Pons (tissue), 1 donor: ENCODE measurements at regions not wholly inside any gene's neighbourhood (a gene's known extent, or its start where the extent isn't known, plus 50 kb on each side); places are given as distances from the start of the nearest gene placed in this dataset.
A peak's percentile ranks its signal among the peaks of the same experiment; 100 is the strongest.

ENCODE experiments used
- DNase-seq: peaks from one replicate; pipeline ENCODE4 v3.0.0-alpha.2; 2016; ENCODE audit warnings: low spot score

DNA sequence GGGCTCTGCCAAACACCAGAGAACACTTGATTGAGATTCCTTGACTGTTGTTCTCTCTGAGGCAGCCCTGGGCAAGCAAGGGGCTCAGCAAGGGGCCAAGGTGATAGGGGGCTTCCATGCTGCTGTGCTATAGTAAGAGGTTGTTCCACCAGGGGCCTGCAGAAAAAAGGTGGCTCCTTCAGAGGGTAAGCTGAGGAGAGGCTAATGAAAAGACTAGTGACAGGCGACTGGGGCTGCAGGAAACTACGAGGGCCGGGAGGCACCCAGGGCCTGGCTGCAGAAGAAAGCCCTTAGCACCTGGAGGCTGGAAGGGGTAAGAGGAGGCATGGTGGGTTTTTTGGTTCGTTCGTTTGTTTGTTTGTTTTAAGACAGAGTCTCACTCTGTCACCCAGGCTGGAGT is 88.0 kb upstream of the CTNNA1 start:
- DNase-seq, result no peak

GRCh38 chr5:138664276-138664943 is 88.8 kb upstream of the CTNNA1 start:
- no peak for DNase-seq

DNA sequence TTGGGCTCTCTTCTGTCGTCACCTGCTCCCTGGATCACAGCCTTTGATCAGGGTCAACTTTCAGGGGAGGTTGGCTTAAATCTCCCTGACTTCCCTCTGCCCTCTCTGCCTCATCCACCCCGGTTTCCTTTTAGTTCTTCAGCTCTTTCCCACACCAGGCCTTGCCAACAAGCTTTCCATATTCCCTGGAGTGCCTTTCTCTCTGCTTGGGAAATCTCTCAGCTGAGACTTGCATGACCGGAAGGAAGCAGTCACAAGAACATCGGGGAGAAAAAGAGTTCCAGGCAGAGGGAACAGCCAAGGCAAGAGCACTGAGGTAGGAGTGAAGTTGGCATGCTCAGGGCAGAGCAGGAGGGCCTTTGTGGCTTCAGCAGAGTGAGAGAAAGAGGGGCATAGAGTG is 88.4 kb upstream of the HSPA9 start:
- DNase-seq, result no peak

- DNase-seq, result no peak
Observed at GRCh38 chr5:138663009-138663408, 87.8 kb upstream of the HSPA9 start.

DNA sequence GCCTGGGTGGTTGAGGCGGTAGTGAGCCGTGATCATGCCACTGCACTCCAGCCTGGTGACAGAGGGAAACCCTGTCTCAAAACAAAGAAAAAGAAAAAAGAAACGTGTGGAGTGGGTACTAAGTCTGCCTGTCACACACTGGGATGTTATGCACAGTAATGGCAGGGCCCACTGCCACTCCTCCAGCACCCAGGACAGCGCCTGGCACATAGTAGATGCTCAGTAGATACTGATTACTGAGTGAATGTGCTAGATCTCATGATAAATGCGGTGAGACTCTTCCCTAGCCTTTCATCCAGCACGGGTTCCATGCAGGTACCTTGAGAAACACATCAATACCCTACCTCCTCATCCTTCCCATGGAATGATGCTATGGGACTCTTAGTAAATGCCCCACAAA is 87.4 kb upstream of the HSPA9 start:
- no peak for DNase-seq

GRCh38 chr5:138661991-138662434 is 86.8 kb upstream of the HSPA9 start:
- no peak for DNase-seq

- no peak for DNase-seq
Observed at GRCh38 chr5:138661291-138661960, 86.2 kb upstream of the HSPA9 start.

DNA sequence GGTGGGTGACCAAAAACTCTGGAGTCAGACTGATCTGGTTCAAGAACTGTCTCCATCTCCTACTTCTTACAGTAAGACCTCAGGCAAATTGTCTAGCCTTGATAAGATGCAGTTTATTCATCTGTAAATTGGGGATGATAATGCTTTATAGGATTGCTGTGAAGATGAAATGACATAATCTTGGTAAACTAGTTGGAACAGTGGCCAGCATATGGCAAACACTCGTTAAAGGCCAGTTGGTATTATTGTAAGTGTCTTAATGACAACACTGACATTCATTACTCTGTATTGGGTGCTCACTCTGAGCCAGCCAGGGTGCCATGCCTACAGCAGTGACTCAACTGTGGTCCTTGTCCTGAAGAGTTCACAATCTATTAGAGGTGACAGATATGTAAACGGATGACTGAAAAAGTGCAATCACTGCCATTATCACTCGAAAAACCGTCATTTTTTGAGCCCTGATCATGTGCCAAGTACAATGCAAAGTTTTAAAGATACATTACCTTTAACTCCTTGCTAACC is 84.9 kb upstream of the HSPA9 start:
- DNase-seq, result no peak

GRCh38 chr5:138659561-138659960 is 84.4 kb upstream of the HSPA9 start:
- no peak for DNase-seq

- no peak for DNase-seq
Observed at GRCh38 chr5:138659121-138659520, 83.9 kb upstream of the HSPA9 start.

DNA sequence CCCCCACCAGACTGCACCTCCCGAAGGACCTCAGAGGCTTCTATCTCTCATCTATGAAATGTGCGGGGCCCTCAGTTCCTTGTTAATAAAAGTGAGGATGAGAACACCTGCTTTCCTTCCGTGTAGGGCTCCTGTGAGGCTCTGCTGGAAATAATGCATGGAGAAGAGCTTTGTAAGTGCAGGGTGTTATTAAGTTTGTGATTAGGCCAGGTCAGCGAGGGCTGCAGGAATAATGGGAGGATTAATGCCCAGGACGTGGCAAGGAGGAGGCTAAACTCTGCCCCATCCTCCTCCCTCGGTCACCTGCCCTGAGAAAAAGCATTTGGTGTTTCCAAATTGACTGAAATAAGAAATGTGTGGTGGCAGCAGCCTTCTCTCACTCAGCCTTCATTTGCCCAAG is 83.5 kb upstream of the HSPA9 start:
- no peak for DNase-seq

DNA sequence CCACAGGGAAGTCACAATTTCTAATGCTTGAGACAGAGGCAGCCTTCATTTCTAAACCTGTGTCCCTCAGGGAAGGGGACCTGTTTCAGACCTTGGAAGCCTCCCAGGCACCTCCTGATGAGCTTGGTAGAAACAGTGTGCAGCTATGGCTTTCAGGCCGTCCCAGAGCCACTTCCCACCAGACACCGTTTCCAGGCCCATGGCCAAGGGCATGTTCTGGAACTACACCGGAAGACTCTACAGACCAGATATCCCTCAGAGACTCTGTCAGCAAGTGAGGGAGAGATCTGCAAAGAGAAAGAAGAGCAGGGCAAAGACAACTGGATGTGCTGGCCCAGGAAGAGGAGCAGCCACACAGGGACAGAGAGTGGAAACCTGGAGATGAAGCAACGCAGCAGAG is 82.2 kb upstream of the HSPA9 start:
- DNase-seq, result no peak

DNA sequence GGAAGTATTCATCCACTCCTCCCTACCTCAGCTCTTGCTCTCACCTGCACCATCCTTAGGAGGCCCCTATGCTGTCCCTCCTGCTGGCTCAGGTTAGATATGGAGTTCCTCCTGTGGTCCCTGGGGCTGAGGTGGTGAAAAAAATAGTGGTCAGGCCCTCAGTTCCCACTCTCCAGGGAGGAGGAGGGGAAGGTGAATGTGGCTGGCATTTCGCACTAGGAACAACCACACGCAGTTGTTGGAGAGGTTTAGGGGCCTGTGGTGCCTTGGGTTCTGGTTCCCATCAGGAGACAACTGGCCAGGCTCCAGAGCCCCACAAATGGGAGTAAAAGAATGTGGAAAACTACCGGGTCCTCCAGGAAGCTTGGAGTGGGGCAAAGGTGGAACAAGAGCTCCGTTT is 81.7 kb upstream of the HSPA9 start:
- DNase-seq, result no peak

DNA sequence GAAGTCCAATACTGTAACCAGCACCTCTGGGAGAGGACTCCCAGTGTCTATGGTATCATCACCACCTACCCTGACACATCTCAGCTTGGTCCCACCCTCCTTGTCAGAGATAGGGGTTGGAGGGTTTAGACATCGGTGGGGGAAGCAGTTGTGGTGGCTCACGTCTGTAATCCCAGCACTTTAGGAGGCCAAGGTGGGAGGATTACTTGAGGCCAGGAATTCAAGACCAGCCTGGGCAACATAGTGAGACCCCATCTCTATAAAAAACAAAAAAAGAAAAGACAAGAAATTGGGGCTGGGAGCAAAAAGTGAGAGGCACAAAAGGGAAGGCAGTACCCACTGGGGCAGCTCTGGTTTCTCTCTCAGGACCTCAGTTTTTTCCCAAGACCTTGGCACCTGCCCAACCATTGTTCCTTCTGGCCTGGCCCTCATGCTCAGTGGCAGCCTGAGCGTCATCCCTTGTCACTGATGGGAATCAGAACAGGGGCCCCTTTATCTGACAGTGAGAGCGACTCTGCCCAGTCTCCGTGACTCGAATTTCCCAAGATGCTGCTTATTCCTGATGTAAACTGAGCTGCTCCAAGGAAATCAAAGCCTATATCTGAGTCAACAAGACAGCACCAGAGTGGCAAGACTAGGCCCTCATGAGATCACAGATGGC is 80.5 kb upstream of the HSPA9 start:
- peak; percentile 99 for DNase-seq

DNA sequence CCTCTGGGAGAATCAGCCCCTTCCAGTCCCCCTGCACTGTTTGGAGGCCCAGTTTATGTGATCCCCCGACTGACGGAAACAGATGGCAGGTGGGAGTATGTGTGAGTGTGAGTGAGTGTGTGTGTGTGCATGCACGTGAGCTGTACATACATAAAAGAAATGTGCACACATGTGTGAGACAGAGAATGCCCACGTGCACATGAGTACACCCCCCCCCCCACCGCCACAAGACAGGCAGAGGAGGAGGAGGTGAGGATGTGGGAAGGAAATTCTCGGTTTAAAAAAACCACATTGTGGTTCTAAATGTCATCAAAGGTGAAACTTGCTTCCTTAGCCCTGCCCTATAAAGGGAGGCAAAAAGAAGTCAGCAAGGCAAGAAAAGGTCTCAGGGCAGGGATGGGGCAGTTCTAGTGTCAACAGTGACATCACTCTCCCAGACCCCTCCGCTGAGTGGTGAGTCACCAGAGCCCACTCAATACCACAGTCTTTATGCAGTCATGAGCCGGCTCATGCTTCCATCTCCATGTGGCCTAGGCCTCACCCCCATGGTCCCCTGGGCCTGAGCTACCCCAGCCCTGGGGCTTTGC is 79.2 kb upstream of the HSPA9 start:
- DNase-seq, result no peak

DNA sequence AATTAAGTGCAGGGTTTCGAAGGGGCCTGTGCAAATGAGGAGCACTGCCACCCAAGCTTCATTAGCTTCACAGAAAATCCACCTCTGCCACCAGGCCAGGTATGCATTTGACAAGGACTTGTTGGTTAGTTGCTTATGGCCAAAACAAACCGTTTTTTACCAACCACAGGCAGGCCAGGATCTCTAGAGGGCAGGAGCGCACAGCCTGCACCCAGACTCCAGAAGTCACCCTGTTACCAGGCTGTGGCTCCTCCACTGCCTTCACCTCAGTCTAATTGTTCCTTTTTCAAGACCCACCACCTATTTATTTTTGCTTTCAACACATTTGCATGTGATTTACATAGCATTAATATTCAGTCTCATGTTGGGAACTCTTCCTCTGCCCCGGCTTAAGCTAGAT is 78.3 kb upstream of the HSPA9 start:
- peak; percentile 71 for DNase-seq

GRCh38 chr5:138651767-138652117 is 76.5 kb upstream of the HSPA9 start:
- no peak for DNase-seq

DNA sequence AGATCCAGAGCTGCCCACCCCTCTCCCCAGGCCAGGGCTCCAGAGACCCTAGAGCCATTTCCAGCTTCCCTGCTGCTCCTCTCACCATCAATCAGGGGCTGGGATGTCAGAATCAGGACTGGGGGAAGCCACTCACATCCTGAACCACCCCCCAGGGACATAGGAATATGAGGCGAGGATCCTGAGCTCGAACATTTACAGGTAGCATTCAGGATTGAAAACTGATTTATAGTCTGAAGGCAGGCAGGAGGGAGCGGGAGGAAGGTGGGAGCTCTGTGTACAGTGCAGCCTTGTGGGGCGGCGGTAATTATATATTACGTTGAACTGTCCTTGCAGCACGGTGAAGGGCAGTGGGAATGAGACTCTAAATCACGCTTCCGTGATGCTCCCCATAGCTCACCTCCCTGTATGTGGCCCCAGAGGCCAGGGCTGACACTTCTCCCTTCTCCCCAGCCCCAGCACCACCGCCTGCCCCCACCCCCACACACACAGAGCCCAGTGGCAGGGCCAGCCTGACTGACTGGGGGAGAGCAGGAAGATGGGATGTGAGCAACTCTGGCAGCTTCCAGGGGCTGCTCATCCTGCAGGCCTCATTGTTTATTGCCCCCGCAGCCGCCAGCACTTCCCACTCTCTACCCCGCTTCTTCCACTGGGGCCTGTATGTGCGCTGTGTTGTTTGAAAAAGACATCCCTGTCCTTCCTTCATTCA is 76.0 kb upstream of the HSPA9 start:
- DNase-seq, result no peak

DNA sequence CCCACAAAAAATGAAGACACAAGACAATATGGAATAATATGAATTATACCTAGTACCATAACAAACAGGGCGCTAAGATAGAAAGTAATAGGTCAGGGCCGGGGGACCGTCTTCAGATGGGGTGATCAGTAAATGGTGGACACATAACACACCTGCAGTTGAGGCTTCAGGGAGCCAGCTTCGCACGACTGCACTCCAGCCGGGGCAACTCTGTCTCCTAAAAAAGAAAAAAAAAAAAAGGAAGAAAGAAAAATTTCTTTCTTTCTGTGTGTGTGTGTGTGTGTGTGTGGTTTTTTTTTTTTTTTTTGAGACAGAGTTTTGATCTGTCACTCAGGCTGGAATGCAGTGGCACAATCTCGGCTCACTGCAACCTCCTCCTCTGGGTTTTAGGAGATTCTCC is 75.0 kb upstream of the HSPA9 start:
- no peak for DNase-seq

DNA sequence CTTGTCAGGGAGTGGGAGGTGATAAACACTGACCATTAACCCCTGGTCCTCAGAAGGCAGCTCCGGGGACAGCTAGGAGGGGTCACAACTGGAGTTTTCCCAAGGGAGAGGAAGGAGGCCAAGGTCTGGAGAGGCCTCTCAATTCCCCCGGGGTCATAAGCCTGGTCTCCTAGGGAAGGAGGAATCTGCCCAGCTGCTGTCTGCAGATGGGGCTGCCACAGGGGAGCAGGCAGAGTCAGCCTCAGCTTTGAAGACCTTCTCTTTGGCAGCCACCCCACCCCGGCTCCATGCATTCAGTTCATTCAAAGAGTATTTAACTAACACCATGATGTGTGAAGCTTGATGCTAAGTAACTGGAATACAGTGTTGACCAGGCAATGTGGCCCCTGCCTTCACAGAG is 74.6 kb upstream of the HSPA9 start:
- no peak for DNase-seq

GRCh38 chr5:138649316-138649720 is 74.1 kb upstream of the HSPA9 start:
- no peak for DNase-seq

DNA sequence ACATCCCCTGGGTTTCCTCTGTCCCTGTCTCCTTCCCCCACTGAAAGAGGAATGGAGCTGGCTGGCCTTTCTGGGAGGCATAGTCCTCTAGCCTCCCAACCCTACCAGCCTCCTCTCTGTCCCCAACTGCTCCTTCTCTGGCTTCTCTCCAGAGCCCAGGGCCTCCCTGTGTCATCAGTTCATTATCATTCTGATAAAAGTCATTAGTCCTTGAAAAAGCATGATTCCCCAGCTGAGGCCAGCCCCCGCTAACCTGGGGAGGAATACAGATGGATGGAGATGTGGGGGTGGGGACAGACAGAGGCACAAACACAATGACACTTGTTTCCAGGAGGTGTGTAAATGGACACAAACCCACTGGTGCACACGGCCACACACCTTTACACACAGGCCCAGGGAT is 73.6 kb upstream of the HSPA9 start:
- DNase-seq, result no peak
